Upper lobe of right lung (tissue), 1 donor: ENCODE measurements at regions not wholly inside any gene's neighbourhood (a gene's known extent, or its start where the extent isn't known, plus 50 kb on each side); places are given as distances from the start of the nearest gene placed in this dataset.

ENCODE experiments used
- ATAC-seq: fragments of 200-7000 bp; cut with Tn5 transposase; one replicate; pipeline ENCODE4 v1.9.1; 2020; ENCODE audit warnings: mild to moderate bottlenecking, moderate library complexity
- DNase-seq: peaks from one replicate; pipeline ENCODE4 v3.0.0-alpha.2; 2020
- H3K27ac ChIP-seq: fragments of 200-600 bp; one replicate; pipeline ENCODE4 v1.8.0; 2022
- H3K27me3 ChIP-seq: fragments of 200-600 bp; one replicate; pipeline ENCODE4 v1.8.0; 2022; ENCODE audit warnings: mild to moderate bottlenecking
- H3K36me3 ChIP-seq: fragments of 200-600 bp; one replicate; pipeline ENCODE4 v1.8.0; 2022
- H3K4me1 ChIP-seq: fragments of 200-600 bp; one replicate; pipeline ENCODE4 v1.8.0; 2022
- H3K4me3 ChIP-seq: fragments of 200-600 bp; one replicate; pipeline ENCODE4 v1.8.0; 2022; ENCODE audit warnings: mild to moderate bottlenecking
- H3K9me3 ChIP-seq: fragments of 200-600 bp; one replicate; pipeline ENCODE4 v1.8.0; 2022
- CTCF ChIP-seq: fragments of 200-600 bp; IDR thresholded peaks from one replicate; pipeline ENCODE4 v1.8.0; 2022; ENCODE audit warnings: antibody characterized with exemption
- intact Hi-C: fragments of 100-400 bp; cut with DNase I; formaldehyde crosslinking; loops from one replicate; pipeline ENCODE4 v1.11.0; 2022
- donor health status: DM: no; HTN: yes; CAD: no; lungs with severe emphysema.

GRCh38 chr16:50422926-50423325, 54.1 kb upstream of the BRD7 start:
- Histone ChIP-seq H3K4me1 (no peaks in the 10 kb centered on the region), H3K27me3 (peaks cover 6% of the 10 kb centered on the region), H3K36me3 (no peaks in the 10 kb centered on the region), H3K27ac (no peak overlapping the region), H3K9me3 (peaks cover 7% of the 10 kb centered on the region), H3K4me3 (no peak overlapping the region)
- DNase-seq (no peak), ATAC-seq (peak; percentile 14)
- no peak for TF ChIP-seq CTCF
- intact Hi-C loops, result no loop called here

GRCh38 chr16:50419116-50419515, 50.3 kb upstream of the BRD7 start:
- no peak for TF ChIP-seq CTCF
- H3K36me3 ChIP-seq, result no peaks in the 10 kb centered on the region
- DNase-seq (no peak), ATAC-seq (no peak)
- H3K27ac ChIP-seq, result no peak overlapping the region
- no peak overlapping the region for H3K4me3 ChIP-seq
- intact Hi-C loops, result no loop called here
- peaks cover 16% of the 10 kb centered on the region for H3K9me3 ChIP-seq
- no peaks in the 10 kb centered on the region for H3K4me1 ChIP-seq
- peaks cover under 1% of the 10 kb centered on the region for H3K27me3 ChIP-seq
